Heart right ventricle (tissue), 16 donors: ENCODE measurements at regions not wholly inside any gene's neighbourhood (a gene's known extent, or its start where the extent isn't known, plus 50 kb on each side); places are given as distances from the start of the nearest gene placed in this dataset.
A peak's percentile ranks its signal among the peaks of the same experiment; 100 is the strongest.
"Not testable (repeated sequence)": the region's sequence is repeated elsewhere in the genome, so short reads cannot be mapped to it uniquely, and the experiment has no call there.

Source experiments
- ATAC-seq, 8 donors: fragments of 200-7000 bp; cut with Tn5 transposase; one replicate each; pipeline ENCODE4 v1.9.1; 2020; ENCODE audit warnings: mild to moderate bottlenecking in 8 of 8, moderate library complexity in 8 of 8, moderate number of reproducible peaks in 1 of 8
- DNase-seq, 2 donors: peaks; one replicate each; pipeline ENCODE4 v3.0.0-alpha.2; 2020
- H3K27ac ChIP-seq, 10 donors: fragments of 200-600 bp; sonication (generic) in 2 of 10; one replicate each; pipeline versions ENCODE4 v1.5.0 to v1.8.0; 2020 to 2022; ENCODE audit warnings: mild to moderate bottlenecking in 3 of 10
- H3K27me3 ChIP-seq, 7 donors: fragments of 200-600 bp; one replicate each; pipeline ENCODE4 v1.8.0; 2021 to 2022; ENCODE audit warnings: mild to moderate bottlenecking in 2 of 7
- H3K36me3 ChIP-seq, 9 donors: fragments of 200-600 bp; sonication (generic) in 1 of 9; one replicate each; pipeline versions ENCODE4 v1.5.0 to v1.8.0; 2020 to 2022; ENCODE audit warnings: mild to moderate bottlenecking in 2 of 9
- H3K4me1 ChIP-seq, 9 donors: fragments of 200-600 bp; sonication (generic) in 1 of 9; one replicate each; pipeline versions ENCODE4 v1.5.0 to v1.8.0; 2020 to 2022; ENCODE audit warnings: mild to moderate bottlenecking in 4 of 9
- H3K4me3 ChIP-seq, 10 donors: fragments of 200-600 bp; sonication (generic) in 2 of 10; one replicate each; pipeline versions ENCODE4 v1.5.0 to v1.8.0; 2020 to 2022; ENCODE audit warnings: mild to moderate bottlenecking in 7 of 10, moderate library complexity in 2 of 10
- H3K9me3 ChIP-seq, 11 donors: fragments of 200-600 bp in 10 of 11; sonication (generic) in 2 of 11; one replicate each; pipeline versions ENCODE4 v1.5.0 to v1.8.0; 2013 to 2022; ENCODE audit warnings: mild to moderate bottlenecking in 2 of 11, control low read depth in 1 of 11, moderate library complexity in 1 of 11
- WGBS, 2 donors: extraction: QIAGEN DNeasy Blood & Tissue Kit; methylation state at CpG; one replicate each; pipeline ENCODE4 v1.1.7; 2013; ENCODE audit warnings: inconsistent platforms in 1 of 2; 5-methylcytosine and 5-hydroxymethylcytosine counted together
- intact Hi-C, 10 donors: fragments of 100-400 bp; cut with DNase I; formaldehyde crosslinking; loops; one replicate each; pipeline versions ENCODE4 v1.11.1 to v1.14.2; 2022
- TF ChIP-seq, protein P1 (sequence below), 9 donors: fragments of 200-600 bp; sonication (generic) in 2 of 9; IDR thresholded peaks; one replicate each; pipeline versions ENCODE4 v1.5.0 to v1.8.0; 2021 to 2022; ENCODE audit warnings: antibody characterized with exemption in 9 of 9, mild to moderate bottlenecking in 5 of 9, moderate library complexity in 1 of 9
- donor health status: Arrhythmogenic right ventricular cardiomyopathy.
- donor health status: ischemic (EF 13 %, LVEDD 7.1; RV severe dilation, severe dysfunction).
- donor health status: healthy with polysubstance abuse.
- donor health status: DM: no; HTN: yes; CAD: no.
- donor health status: DM: no; HTN: no; CAD: no.
- donor health status: ischemic (EF 25% LVEDD 6.9; RV normal size, moderate dysfunction).
- donor health status: ischemic (EF 25% LVEDD 5.7; RV mildly dilated, moderate dysfunction).
- donor health status: healthy.
- donor health status: DM: yes; HTN: yes; CAD: no.
- donor health status: Ischemic cardiomyopathy.
- donor health status: ischemic (EF 35%, LVEDD 5.7; RV mildly dilated, moderate dysfunction).
- donor health status: nonischemic (EF 11% LVEDD 7.7; RV severe dilation, severe dysfunction).
- donor health status: DM: yes; HTN: yes; CAD: no.
- donor health status: PGD.
- donor health status: ischemic (EF 29% LVEDD 5.4; RV normal size, mild dysfunction).
- donor health status: nonischemic (EF 23%, LVEDD 6.1; RV moderate dilation, normal function).

GRCh38 chr5:66441351-66441750 lies 154.8 kb upstream of the MAST4 start:
- no peaks in the 10 kb centered on the region for H3K27me3 ChIP-seq
- H3K27ac ChIP-seq, result peak overlapping the region in 2 of 10 donors; percentile 65 to 79
- H3K4me3 ChIP-seq, result no peak overlapping the region
- intact Hi-C loops, result loop anchor here in 1 of 10 donors (5.0 kb wide), 1 partner anchor 134 kb away; no protein-coding TSS in a partner anchor
- H3K36me3 ChIP-seq, result no peaks in the 10 kb centered on the region
- TF ChIP-seq, protein P1, sequence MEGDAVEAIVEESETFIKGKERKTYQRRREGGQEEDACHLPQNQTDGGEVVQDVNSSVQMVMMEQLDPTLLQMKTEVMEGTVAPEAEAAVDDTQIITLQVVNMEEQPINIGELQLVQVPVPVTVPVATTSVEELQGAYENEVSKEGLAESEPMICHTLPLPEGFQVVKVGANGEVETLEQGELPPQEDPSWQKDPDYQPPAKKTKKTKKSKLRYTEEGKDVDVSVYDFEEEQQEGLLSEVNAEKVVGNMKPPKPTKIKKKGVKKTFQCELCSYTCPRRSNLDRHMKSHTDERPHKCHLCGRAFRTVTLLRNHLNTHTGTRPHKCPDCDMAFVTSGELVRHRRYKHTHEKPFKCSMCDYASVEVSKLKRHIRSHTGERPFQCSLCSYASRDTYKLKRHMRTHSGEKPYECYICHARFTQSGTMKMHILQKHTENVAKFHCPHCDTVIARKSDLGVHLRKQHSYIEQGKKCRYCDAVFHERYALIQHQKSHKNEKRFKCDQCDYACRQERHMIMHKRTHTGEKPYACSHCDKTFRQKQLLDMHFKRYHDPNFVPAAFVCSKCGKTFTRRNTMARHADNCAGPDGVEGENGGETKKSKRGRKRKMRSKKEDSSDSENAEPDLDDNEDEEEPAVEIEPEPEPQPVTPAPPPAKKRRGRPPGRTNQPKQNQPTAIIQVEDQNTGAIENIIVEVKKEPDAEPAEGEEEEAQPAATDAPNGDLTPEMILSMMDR (IDR thresholded peaks at IDR 0.05), result no peak
- DNase-seq (no peak), ATAC-seq (no peak)
- H3K9me3 ChIP-seq, result peaks cover 0 to 17% (median 0%) of the 10 kb centered on the region in 11 donors
- H3K4me1 ChIP-seq, result peaks cover 0 to 26% (median 11%) of the 10 kb centered on the region in 9 donors
- 64 to 70% methylated on average over 1 of the region's 1 CpG for WGBS, 2 donors

- no peak overlapping the region for H3K4me3 ChIP-seq
- DNase-seq, result no peak
- intact Hi-C loops, result loop anchor here in 1 of 10 donors (5.0 kb wide), 1 partner anchor 136 kb away; no protein-coding TSS in a partner anchor
These were observed 153.2 kb upstream of the MAST4 start for GRCh38 chr5:66442951-66443445.

GRCh38 chr5:66443462-66444130 lies 152.6 kb upstream of the MAST4 start:
- peaks cover 0 to 25% (median 0%) of the 10 kb centered on the region in 11 donors for H3K9me3 ChIP-seq
- ATAC-seq (no peak), DNase-seq (no peak)
- no peaks in the 10 kb centered on the region for H3K36me3 ChIP-seq
- intact Hi-C loops, result loop anchor here in 1 of 10 donors (5.0 kb wide), 1 partner anchor 136 kb away; no protein-coding TSS in a partner anchor
- H3K4me1 ChIP-seq, result peaks cover 0 to 26% (median 11%) of the 10 kb centered on the region in 9 donors
- H3K4me3 ChIP-seq, result no peak overlapping the region
- peak overlapping the region in 2 of 10 donors; percentile 26 to 79 for H3K27ac ChIP-seq
- no peaks in the 10 kb centered on the region for H3K27me3 ChIP-seq
- 69 to 80% methylated on average over 4 of the region's 4 CpGs for WGBS, 2 donors
- TF ChIP-seq, protein P1 (IDR thresholded peaks at IDR 0.05), result no peak

More at GRCh38 chr5:66442951-66443445, 153.2 kb upstream of the MAST4 start:
- TF ChIP-seq, protein P1 (IDR thresholded peaks at IDR 0.05), result no peak
- Histone ChIP-seq H3K36me3 (no peaks in the 10 kb centered on the region), H3K4me1 (peaks cover 0 to 26% (median 11%) of the 10 kb centered on the region in 9 donors), H3K27ac (peak overlapping the region in 2 of 10 donors; percentile 26 to 79), H3K27me3 (no peaks in the 10 kb centered on the region), H3K9me3 (peaks cover 0 to 22% (median 0%) of the 10 kb centered on the region in 11 donors)
- no peak for ATAC-seq
- 33 to 48% methylated on average over 5 of the region's 5 CpGs for WGBS, 2 donors

DNA sequence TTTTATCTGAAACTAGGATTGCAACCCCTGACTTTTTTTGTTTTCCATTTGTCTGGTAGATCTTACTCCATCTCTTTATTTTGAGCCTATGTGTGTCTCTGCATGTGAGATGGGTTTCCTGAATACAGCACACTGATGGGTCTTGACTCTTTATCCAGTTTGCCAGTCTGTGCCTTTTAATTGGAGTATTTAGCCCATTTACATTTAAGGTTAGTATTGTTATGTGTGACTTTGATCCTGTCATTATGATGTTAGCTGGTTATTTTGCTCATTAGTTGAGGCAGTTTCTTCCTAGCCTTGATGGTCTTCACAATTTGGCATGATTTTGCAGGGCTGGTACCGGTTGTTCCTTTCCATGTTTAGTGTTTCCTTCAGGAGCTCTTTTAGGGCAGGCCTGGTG lies 148.1 kb upstream of the MAST4 start:
- DNase-seq, H3K4me3 ChIP-seq, H3K36me3 ChIP-seq, intact Hi-C loops, ATAC-seq, H3K4me1 ChIP-seq, H3K27ac ChIP-seq, H3K27me3 ChIP-seq: not testable (repeated sequence)
- WGBS, 2 donors, result 93 to 98% methylated on average over 1 of the region's 1 CpG
- peaks cover 0 to 25% (median 0%) of the 10 kb centered on the region in 11 donors for H3K9me3 ChIP-seq

GRCh38 chr5:66450237-66450636 lies 146.0 kb upstream of the MAST4 start:
- DNase-seq, result no peak
- Histone ChIP-seq H3K36me3 (no peaks in the 10 kb centered on the region), H3K27me3 (no peaks in the 10 kb centered on the region), H3K4me1 (peaks cover 0 to 13% (median 4%) of the 10 kb centered on the region in 9 donors), H3K4me3 (no peak overlapping the region), H3K27ac (no peak overlapping the region), H3K9me3 (peaks cover 0 to 16% (median 0%) of the 10 kb centered on the region in 11 donors)
- TF ChIP-seq, protein P1 (IDR thresholded peaks at IDR 0.05), result no peak
- WGBS, 2 donors, result 90 to 91% methylated on average over 6 of the region's 6 CpGs
- ATAC-seq, result no peak
- intact Hi-C loops, result no loop called here
